A673 (cell line): ENCODE measurements at regions not wholly inside any gene's neighbourhood (a gene's known extent, or its start where the extent isn't known, plus 50 kb on each side); places are given as distances from the start of the nearest gene placed in this dataset.

Experiments used
- CTCF ChIP-seq: fragments of 300-800, 200-600 bp; sonication (generic); conservative IDR thresholded peaks from 2 replicates; pipeline ENCODE4 v1.5.1; 2017; ENCODE audit warnings: low read depth, mild to moderate bottlenecking, antibody characterized with exemption, low read length, moderate library complexity, mixed read lengths
- EZH2 ChIP-seq: fragments of 200-600 bp; sonication (generic); IDR thresholded peaks from 2 replicates; pipeline ENCODE4 v1.6.1; 2017; ENCODE audit warnings: borderline replicate concordance, low read depth, mild to moderate bottlenecking, mixed read lengths, antibody characterized with exemption, low read length; ENCODE audit not compliant: poor library complexity, severe bottlenecking

GRCh38 chr21:20760221-20760620, 238.0 kb upstream of the NCAM2 start:
- TF ChIP-seq CTCF = no peak
- TF ChIP-seq EZH2 = no peak
